Neural progenitor cell (in vitro differentiated cells): ENCODE measurements at regions not wholly inside any gene's neighbourhood (a gene's known extent, or its start where the extent isn't known, plus 50 kb on each side); places are given as distances from the start of the nearest gene placed in this dataset.

Experiments used
- CTCF ChIP-seq: fragments of 200-600 bp; sonication (generic); IDR thresholded peaks from 2 replicates; pipeline ENCODE4 v1.5.1; 2017; ENCODE audit warnings: antibody characterized with exemption, mild to moderate bottlenecking
- EZH2 ChIP-seq: fragments of 200-600 bp; sonication (generic); IDR thresholded peaks from 2 replicates; pipeline ENCODE4 v1.6.1; 2017; ENCODE audit warnings: antibody characterized with exemption, mild to moderate bottlenecking, moderate library complexity
- EZH2phosphoT487 ChIP-seq: fragments of 200-600 bp; sonication (generic); IDR thresholded peaks from 2 replicates; pipeline ENCODE4 v1.6.1; 2017; ENCODE audit warnings: antibody characterized with exemption

DNA sequence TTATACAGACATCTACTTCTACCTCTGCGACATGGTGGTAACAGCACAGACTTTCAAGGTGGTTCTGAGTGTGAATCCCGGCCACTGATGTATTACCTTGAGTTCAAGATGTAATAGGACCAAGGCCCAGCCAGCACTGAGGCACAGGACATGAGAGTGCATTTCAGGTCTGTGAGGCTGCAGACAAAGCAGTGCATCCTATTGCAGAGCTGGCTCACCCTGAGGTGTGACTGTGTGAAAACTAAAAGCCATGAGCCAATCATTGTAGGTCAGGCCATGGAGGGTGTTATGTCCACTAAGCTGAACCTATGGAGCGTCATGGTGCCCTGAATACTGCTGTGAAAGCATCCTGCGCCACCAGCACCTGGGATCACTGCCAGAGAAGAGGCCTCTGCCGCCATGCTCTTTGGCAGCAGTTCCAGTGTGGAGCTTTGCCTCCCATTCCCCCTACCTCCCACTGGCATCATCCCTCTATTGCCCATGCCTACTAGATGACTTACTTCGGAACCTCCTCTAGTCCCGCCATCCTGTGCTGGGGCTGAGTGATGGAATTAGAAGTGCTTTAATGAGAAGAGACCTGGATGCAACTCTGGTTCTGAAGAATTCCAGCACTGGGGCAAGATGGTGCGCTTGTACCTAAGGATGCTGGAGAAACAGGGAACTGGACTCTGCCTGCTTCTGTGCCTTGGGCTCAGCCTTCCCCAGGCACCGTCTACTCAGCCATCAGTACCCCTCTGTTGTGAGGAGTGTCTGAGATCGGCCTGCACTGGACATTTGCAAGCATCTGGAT is 112.0 kb upstream of the RMDN2 start:
- TF ChIP-seq EZH2: no peak
- TF ChIP-seq CTCF: no peak
- no peak for TF ChIP-seq EZH2phosphoT487
